Renal cortex interstitium (tissue), 11 donors: ENCODE measurements at regions not wholly inside any gene's neighbourhood (a gene's known extent, or its start where the extent isn't known, plus 50 kb on each side); places are given as distances from the start of the nearest gene placed in this dataset.

ENCODE experiments used
- DNase-seq, 11 donors: peaks; one replicate each; pipeline ENCODE4 v3.0.0-alpha.2; 2013; ENCODE audit warnings: low read depth in 9 of 11, low spot score in 4 of 11; ENCODE audit errors: extremely low read depth in 1 of 11

DNA sequence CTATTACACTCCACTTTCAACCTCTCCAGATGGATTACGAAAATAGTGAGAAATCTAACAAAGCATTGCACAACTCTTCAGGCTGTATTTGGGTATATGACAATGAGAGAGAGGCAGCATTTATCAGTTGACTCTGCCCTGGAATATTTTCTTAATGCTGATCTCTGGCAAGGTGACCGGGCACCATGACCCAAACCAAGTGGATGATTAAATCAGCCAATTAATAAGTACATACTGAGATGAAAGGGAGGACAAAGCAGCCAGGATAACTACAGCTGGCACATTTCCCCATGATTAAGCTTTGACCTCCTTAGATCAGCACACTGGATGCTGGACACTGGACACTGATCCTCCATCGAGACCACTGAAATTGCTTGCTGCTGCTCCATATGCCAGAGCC, 218.2 kb downstream of the ASCL1 start:
- DNase-seq, result no peak

DNA sequence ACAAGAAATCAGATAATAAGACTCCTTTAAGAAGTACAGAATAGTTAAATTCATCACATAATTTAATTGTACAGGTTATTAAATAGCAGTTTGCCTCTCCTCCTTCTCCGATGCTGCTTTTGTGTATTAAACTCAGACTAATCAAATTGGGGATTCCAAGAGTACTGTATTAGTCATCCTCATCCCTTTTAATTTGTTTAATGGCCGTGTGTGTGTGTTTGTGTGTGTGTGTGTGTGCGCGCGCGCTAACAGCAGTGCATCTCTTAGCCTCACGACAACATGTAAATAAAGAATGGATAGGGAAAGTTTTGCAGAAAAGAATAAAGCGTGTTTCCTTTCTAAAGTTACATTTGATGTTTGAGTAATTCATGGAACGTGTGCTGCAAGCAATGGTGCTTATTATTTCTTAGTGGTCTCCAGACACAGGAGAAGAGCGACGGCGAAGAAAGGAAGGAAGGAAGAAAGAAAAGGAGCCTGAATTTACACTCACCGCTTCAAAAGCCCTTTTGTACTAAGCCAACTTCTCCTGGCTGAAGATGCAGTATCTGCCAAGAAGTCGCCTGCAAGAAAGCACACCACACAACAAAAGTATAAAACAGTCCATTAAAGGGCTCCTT, 220.3 kb downstream of the ASCL1 start:
- no peak for DNase-seq

DNA sequence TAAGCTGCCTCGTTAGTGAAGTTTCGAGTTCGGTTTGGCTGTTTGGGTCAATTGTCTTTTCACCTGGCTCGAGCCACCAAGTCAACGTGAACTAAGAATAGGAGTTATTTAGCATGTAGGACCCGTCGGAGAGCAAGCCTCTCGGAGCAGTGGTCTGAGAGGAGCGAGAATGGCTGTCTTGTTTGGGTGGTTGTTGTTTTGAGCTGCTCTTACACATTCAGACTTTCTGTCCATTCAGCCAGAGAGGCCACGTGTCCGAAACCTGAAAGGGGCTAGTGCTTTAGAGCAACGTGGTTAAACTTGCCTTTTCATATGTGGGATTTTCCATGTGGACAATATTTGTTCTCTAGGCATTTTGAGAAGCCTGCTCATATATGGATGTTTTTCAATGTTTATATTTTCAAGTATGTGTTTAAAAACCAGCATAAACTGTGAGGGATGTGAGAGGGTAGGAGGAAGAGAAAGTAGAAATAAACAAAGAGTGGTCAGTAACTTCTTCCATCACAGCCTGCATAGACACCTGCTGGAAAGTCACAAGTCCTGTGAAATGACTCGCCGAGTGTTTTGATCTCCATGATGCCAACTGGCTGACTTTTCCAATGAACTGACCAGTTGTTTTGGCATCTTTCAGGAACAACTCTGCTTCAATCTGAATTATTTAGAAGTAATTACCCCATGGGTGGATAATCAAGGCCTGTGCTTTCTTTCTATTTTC, 221.0 kb downstream of the ASCL1 start:
- no peak for DNase-seq

- no peak for DNase-seq
Measured at GRCh38 chr12:103181366-103182152, 224.1 kb downstream of the ASCL1 start.

DNA sequence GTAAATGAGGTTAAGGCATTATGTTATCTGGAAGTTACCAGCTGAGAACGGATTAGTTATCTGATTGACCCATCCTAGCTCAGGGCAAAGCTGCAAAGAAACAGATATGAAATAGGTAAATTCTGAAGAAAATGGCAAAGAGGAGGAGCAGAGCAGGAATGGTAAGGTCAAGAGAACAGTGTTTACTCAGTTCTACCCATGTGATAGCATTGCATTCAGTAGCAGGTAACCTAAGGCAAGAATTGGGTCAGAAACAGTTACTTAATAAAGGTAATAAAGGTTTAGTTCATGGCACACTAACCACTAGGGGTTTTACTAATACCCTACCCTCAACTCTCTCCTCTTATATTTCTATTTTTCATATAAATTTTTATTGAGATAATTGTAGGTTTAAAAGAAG, 224.8 kb downstream of the ASCL1 start:
- no peak for DNase-seq

DNA sequence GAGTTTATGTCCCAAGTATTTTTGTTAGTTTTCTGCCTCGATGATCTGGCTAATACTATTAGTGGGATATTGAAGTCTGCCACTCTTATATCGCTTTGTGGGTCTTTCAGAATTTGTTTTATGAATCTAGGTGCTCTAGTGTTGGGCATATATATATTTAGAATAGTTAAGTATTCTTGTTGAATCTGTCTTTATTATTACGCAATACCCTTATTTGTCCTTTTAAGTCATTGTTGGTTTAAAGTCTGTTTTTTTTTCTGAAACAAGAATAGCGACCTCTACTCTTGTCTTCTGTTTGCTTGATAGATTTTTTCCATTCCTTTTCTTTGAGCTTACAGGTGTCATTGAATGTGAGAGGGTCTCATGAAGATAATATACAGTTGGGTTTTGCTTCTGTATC, 239.0 kb downstream of the ASCL1 start:
- DNase-seq, result no peak

GRCh38 chr12:103197725-103198388, 240.4 kb downstream of the ASCL1 start:
- no peak for DNase-seq

- DNase-seq, result no peak
Measured at GRCh38 chr12:103198499-103198898, 241.0 kb downstream of the ASCL1 start.

- no peak for DNase-seq
Measured at GRCh38 chr12:103205906-103206305, 248.4 kb downstream of the ASCL1 start.

- no peak for DNase-seq
Measured at GRCh38 chr12:103207936-103208335, 250.5 kb downstream of the ASCL1 start.

- DNase-seq, result no peak
Measured at GRCh38 chr12:103241184-103241583, 254.6 kb downstream of the C12orf42 start.

GRCh38 chr12:103244596-103244995, 251.2 kb downstream of the C12orf42 start:
- DNase-seq, result no peak

DNA sequence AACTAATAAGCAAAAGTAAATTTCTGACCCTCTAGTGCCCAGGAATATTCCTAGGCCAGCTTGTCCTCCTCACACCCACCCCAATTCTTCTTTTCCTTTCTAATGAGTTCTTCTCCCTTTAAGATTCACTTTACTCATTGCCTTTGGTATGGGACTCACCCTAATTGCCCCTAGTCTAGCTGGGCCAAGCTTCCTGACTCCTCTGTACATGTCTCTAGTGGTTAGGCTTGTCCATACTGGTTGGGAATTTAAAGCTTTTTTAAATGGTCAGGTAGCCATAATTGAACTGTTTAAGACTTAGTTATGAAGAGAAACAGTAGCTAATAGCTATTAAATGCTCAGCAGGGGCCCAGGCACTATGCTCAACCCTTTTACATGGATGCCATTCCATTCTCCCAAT, 248.2 kb downstream of the C12orf42 start:
- DNase-seq, result no peak

DNA sequence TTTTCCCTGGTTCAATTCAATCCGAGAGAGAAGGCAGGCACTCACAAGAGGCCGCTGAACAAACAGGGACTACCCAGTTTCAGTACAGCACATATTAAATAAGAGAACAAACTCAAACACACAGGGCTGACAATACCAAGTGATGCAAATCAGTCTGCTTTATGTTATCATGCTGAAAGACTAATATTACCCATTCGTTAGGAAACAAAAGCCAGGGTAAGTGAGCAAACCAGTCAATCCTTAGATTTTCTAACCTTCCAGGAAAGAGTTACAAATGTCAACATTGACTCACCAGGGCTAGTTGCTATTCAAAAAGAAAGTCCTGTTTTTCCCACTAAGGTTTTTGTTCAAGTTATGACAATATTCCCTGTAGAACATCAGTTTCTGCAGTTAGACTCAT, 246.2 kb downstream of the C12orf42 start:
- DNase-seq, result no peak

DNA sequence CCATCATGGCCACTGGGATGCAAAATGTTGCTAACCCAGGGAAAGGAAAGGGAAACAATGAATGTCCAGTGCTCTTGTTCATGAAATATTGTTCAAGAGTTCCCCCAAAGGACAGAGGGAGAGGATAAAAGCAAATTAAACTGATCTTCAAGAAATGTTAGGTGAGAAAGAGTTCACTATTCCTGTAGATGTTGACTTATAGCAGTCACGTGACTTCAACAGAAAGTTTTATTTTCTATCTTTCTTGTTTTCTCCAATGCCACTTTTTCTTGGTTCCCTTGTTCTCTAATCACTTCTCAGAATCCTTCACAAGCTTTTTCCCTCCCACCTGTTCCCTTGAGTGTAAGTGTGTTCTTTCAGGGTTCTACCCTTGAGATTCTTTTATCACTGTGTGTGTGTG, 245.3 kb downstream of the C12orf42 start:
- DNase-seq, result no peak
